T47D (cell line): ENCODE measurements at regions not wholly inside any gene's neighbourhood (a gene's known extent, or its start where the extent isn't known, plus 50 kb on each side); places are given as distances from the start of the nearest gene placed in this dataset.

ENCODE experiments used
- DNase-seq, 2 experiments: peaks; one replicate each; pipeline versions ENCODE4 v3.0.0 to v3.0.0-alpha.2; 2011 to 2012; ENCODE audit warnings: low read depth in 1 of 2, low spot score in 1 of 2
- JUND ChIP-seq: IDR thresholded peaks from 2 replicates; pipeline ENCODE4 v1.6.1; 2012; ENCODE audit warnings: low read depth
- in situ Hi-C: cut with HindIII; loops from 2 replicates; pipeline ENCODE4 v1.10.0; 2016; ENCODE audit warnings: low sequenced_read_pairs, low pct_unique_long_range_greater_than_20kb

DNA sequence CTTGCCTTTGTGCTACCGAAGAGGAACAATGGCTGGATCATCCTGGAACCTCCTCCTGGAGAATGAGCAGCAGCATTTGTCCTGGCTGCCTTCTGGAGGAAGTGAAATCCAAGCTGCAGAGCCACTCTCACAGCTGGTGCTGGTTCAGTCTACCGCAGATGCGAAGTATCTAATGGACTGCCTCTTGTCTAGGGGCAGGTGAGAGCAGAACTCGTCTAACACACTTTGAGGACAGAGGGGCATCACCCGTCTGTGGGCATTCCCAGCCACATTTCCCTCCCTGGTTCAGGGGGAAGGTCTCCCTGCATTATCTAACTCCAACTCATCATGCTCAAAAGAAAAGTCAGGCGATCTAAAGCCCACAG lies 338.2 kb upstream of the GATB start:
- TF ChIP-seq JUND: no peak
- no peak for DNase-seq
- in situ Hi-C loops: no loop called here

DNA sequence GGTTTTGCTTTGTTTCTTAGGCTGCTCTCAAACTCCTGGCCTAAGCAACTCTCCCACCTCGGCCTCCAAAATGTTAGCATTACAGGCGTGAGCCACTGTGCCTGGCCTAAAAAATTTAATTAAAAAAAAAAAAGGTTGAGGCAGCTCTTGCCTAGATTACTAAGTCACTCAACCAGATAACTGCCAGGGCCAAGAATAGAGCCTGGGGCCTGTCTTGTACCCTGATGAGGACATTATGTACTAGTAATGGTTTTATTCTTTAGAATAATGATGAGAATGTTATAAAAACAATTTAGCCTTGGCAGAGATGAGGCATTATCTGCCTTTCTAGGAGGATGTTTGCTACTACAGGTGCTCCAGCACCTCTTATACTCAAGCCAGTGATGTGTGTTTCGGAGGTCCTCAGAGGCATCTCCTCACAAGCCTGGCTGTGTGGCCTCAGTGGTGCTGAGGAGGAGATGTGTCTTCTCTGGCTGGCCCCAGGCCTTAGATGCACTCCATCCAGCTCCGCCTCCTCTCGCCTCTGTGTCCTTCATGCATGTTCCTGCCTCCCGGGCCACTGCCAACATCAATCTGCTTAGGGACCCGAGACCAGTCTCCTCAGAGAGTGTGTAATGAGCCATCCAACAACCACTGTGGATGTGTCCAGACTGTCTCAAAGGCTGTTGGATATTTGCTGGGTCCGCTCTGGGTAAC lies 337.7 kb upstream of the GATB start:
- in situ Hi-C loops: no loop called here
- TF ChIP-seq JUND: no peak
- no peak for DNase-seq

DNA sequence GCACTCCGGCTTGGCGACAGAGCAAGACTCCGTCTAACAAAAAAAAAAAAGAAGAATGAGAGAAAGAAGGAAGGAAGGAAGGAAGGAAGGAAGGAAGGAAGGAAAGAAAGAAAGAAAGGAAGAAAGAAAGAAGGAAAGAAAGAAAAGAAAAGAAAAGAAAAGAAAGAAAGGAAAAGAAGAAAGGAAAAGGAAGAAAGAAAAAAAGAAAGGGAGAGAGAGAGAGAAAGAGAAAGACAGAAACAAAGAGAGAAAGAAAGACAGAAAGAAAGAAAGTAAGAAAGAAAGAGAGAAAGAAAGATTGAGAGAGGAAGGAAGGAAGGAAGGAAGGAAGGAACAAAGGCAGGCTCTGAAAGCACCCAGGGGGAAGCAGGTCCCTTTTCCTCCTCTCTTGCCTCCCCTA lies 336.6 kb upstream of the GATB start:
- DNase-seq: no peak
- in situ Hi-C loops: no loop called here
- no peak for TF ChIP-seq JUND

DNA sequence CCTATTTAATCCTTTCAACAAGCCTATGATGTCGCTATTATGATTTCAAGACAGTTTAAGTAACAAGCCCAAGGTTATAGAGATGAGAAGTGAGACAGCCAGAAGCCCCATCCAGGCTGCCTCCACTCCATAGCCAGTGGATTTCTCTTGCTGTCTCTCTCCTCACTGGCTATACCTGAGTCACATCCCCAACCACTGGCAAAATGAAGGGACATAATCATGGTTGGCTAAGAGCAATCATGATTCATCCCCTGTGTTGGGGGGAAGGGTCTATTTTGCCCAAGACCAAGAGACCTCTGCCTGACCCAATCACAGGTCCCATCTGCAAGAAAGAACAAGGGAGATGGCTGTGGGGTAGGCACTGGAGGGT lies 334.9 kb upstream of the GATB start:
- in situ Hi-C loops: no loop called here
- DNase-seq: no peak
- no peak for TF ChIP-seq JUND

DNA sequence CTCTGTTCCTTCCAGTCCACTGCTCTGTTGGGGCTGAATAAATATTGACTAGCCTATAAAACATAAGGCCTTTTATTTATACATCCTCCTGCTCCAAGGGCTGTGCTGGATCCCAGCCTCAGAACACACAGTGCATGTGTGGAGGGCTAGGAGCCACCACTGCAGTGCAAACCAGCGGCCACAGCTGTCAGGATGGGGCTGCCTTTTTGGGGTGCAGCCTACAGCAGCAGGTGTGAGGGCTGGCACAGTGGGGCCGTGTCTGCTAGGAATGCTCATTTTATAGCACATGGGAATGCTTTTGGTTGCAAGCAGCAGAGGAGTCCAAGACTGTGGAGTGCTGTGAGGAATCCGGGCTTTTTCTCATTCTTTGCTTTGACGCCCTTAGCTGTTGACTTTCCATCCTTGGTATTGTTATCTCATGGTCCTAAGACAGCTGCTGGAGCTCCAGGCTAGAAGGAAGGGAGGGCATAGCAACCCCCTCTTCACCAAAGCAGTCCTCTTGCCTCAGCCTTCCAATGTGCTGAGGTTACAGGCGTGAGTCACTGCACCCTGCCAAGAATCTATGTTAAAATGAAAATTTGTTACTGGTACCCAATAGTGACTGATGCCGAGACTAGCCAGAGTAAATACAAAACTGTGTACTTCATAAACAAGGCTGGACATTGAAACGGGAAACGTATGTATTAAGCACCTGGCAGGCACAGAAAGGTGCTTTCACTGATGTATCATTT lies 334.3 kb upstream of the GATB start:
- DNase-seq: peak; percentile 18 to 67

DNA sequence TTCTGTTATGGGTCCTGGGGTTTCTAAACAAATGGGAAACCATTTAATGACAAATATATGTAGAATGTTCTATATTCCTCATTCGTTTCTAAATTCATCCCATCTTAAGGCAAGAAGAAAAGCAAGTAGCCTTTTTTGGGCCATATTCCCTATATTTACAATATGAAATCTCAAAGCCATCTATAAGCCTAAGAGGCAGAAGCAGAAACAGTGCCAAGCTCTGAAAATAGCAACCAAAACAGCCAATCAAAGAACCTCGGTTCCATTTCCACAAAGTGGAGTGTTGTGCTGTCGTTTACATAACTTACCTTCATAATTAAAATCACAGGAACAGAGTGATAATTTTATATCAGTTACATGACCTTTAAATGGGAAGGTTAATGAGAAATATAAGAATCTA lies 330.6 kb upstream of the GATB start:
- in situ Hi-C loops: no loop called here
- DNase-seq: no peak
- TF ChIP-seq JUND: no peak

More for the DNA sequence above, 334.3 kb upstream of the GATB start:
- no peak for TF ChIP-seq JUND
- in situ Hi-C loops: no loop called here

DNA sequence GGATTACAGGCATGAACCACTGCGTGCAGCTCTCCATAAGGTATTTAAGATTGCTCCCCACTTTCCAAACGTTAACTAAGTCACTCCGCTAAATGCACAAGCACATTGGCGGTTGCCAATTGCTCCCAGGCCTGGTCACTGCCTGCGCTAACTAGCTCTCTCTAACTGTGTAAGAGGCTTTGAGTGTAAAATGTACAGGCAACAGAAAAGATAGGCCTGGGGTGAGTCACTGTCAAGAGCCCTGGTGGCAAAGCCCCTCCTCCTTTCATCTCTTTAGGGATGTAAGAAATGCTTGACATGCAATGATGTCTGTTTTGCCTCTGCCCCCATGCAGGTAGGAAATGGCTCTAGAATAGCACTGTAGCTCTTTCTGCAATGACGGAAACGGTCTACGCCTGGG lies 329.7 kb upstream of the GATB start:
- DNase-seq: no peak
- in situ Hi-C loops: no loop called here
- TF ChIP-seq JUND: no peak

DNA sequence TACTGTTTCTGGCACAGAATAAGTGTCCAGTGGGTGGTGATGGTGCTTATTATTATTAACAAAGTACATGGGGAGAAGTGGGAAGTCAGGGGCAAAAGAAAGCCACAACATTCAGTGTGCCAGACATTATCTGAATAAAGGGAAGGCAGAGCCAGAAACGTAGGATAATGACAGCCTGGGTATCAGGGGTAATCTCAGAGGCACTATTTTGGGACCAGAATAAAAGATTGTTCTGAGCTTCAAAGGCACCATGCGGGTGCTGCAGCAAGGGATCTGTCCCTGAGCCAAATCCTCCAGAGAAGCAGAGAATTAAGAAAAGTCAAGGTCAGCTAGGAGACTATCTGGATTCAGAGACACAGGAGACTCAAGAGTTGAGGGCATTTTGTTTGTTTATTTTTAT lies 328.8 kb upstream of the GATB start:
- in situ Hi-C loops: no loop called here
- no peak for DNase-seq
- TF ChIP-seq JUND: no peak

DNA sequence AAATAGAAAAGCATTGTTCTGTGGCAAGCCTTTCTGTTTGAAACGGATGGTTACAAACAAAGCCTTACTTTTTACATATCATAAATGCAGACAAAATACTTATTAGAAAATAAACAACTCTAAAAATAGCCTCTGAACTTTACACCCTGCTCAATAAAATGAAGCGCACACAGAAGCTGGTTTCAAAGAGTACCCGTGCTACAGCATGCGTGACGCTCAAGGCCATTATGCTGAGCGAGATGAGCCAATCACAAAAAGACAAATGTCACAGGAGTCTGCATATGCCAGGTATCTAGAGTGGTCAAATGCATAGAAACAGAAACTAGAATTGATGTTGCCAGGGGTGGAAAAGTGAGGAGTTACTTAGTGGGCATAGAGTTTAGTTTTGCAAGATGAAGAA lies 326.5 kb upstream of the GATB start:
- TF ChIP-seq JUND: no peak
- in situ Hi-C loops: no loop called here
- no peak for DNase-seq

DNA sequence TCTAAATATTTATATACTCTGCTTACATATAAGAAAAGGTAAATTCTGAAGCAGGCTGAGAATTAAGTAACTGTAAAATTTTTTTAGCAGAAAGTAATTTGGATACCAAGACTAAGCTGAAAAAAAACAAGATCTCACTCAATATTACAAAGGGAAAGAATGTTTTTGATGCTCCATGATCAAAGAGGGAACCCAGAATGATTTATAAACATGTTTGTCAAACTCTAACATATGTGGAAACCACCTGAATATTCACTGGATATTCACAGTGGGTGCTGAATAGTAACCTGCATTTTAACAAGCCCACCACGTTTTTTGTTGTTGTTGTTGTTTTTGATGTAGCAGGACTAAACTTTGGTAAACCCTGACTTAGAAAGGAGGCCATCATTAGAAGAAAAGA lies 324.9 kb upstream of the GATB start:
- in situ Hi-C loops: no loop called here
- DNase-seq: no peak
- TF ChIP-seq JUND: no peak

DNA sequence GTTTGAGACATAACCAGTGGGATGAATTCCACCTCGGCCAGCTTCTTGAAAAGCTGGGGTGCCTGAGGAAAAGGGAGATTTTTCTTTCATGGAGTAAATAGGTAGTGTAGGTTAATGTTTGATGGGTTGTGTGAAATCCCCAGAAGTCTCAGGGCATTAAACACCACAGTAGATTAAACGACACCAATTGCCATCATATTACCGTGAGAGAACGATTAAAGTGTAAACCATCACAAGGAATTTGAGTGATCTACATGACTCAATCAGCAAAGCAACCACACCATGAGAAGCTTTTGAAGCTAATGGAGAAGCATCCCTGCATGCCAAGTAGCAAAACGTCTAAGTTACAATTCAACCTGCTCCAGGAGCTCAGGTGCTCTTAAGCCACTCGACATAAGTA lies 322.5 kb upstream of the GATB start:
- no peak for DNase-seq
- in situ Hi-C loops: no loop called here
- TF ChIP-seq JUND: no peak

DNA sequence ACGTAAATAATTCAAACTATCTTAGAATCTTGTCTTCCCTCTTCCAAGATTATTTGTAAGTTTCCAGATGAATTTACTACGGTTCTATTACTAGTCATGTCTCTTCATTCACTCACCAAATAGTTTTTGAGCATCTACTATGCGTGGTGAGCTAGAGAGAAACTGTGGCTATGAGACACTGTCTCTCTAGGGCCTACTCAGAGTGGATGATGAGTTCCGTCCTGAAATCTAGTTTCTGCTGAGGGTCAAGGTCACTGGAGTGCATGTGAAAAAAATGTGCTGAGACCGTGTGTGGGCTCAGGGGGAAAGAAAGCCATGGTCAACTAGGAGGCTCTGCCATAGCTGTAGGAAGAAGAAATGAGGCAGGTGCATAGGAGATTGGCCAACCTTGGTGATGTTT lies 320.2 kb upstream of the GATB start:
- DNase-seq: no peak
- in situ Hi-C loops: no loop called here
- TF ChIP-seq JUND: no peak

DNA sequence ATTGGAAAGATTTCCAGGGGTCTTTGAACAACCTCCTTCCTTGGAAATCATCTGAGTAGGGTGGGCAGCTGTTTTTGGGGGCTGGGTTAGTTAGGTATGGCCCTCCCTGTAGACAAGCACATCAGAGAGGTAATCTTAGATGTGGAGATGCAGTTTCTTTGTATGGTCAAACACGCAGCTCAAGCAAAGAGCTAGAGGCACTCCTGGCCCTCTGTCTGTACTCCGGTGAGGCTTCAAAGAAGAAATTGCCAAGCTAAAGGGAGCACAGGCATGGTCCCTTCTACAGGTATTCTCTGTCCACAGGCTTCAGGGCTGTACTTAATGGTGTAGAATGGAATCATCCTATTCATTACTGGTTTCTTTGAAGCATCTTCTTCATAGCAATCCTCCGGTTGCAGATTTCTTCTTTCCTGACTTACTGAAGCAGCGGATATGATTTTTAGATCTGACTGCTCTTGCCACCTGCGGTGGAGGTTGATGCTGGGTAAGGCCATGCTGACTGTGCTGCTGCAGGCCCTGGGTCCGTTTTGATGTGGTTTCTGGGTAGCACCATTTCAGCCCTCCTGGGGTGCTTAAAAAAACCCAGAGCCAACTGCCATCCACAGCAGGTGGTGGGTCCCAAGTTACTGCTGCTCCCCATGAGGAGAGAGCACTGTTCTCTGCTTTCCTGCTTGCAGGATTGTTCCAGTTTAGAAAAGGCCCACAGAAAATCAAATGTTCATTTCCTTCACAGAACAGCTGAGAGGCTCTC lies 318.9 kb upstream of the GATB start:
- DNase-seq: no peak
- TF ChIP-seq JUND: no peak
- in situ Hi-C loops: no loop called here
